Lung (tissue), 11 donors: ENCODE measurements at regions not wholly inside any gene's neighbourhood (a gene's known extent, or its start where the extent isn't known, plus 50 kb on each side); places are given as distances from the start of the nearest gene placed in this dataset.

ENCODE experiments used
- ATAC-seq: fragments of 200-7000 bp; cut with Tn5 transposase; one replicate; pipeline ENCODE4 v1.9.1; 2020; ENCODE audit warnings: moderate number of reproducible peaks; ENCODE audit not compliant: insufficient read depth, low FRiP score
- DNase-seq, 3 donors: peaks; one replicate each; pipeline ENCODE4 v3.0.0-alpha.2; 2013 to 2017
- H3K27ac ChIP-seq, 2 donors: one replicate each; pipeline ENCODE4 v1.5.1; 2013; ENCODE audit warnings: mild to moderate bottlenecking in 2 of 2, moderate library complexity in 2 of 2, control low read depth in 1 of 2, inconsistent platforms in 1 of 2, low read depth in 1 of 2, low read length in 1 of 2
- H3K27me3 ChIP-seq, 3 donors: one replicate each; pipeline ENCODE4 v1.5.1; 2013; ENCODE audit warnings: low read length in 2 of 3; ENCODE audit not compliant: control insufficient read depth in 3 of 3, insufficient read depth in 3 of 3
- H3K36me3 ChIP-seq, 4 donors: one replicate each; pipeline ENCODE4 v1.5.1; 2013; ENCODE audit warnings: low read length in 4 of 4, mild to moderate bottlenecking in 1 of 4, moderate library complexity in 1 of 4; ENCODE audit not compliant: control insufficient read depth in 4 of 4, insufficient read depth in 4 of 4
- H3K4me1 ChIP-seq, 5 donors: one replicate each; pipeline ENCODE4 v1.5.1; 2013; ENCODE audit warnings: low read length in 5 of 5, mild to moderate bottlenecking in 2 of 5, moderate library complexity in 1 of 5; ENCODE audit not compliant: control insufficient read depth in 5 of 5, insufficient read depth in 5 of 5
- H3K4me3 ChIP-seq: one replicate; pipeline ENCODE4 v1.5.1; 2013; ENCODE audit warnings: mild to moderate bottlenecking, control low read depth, moderate library complexity
- H3K9ac ChIP-seq, 2 donors: one replicate each; pipeline ENCODE4 v1.5.1; 2013; ENCODE audit warnings: low read length in 2 of 2, control low read depth in 1 of 2; ENCODE audit not compliant: insufficient read depth in 1 of 2
- H3K9me3 ChIP-seq, 4 donors: one replicate each; pipeline ENCODE4 v1.5.1; 2013; ENCODE audit warnings: low read length in 3 of 4, mild to moderate bottlenecking in 1 of 4, moderate library complexity in 1 of 4; ENCODE audit not compliant: control insufficient read depth in 4 of 4, insufficient read depth in 3 of 4
- WGBS, 2 donors: extraction: QIAGEN DNeasy Blood & Tissue Kit; methylation state at CpG; one replicate each; pipeline ENCODE4 v1.1.7; 2013; 5-methylcytosine and 5-hydroxymethylcytosine counted together
- TF ChIP-seq, protein P1 (sequence below): IDR thresholded peaks from 2 replicates; pipeline ENCODE4 v1.5.1; 2012; ENCODE audit warnings: mild to moderate bottlenecking; ENCODE audit errors: control extremely low read depth, extremely low read depth
- donor health status: control.
- donor health status: control.
- donor health status: Bipolar disorder and iron deficiency.
- donor health status: healthy.
- donor health status: DM: yes; HTN: yes; CAD: no.

DNA sequence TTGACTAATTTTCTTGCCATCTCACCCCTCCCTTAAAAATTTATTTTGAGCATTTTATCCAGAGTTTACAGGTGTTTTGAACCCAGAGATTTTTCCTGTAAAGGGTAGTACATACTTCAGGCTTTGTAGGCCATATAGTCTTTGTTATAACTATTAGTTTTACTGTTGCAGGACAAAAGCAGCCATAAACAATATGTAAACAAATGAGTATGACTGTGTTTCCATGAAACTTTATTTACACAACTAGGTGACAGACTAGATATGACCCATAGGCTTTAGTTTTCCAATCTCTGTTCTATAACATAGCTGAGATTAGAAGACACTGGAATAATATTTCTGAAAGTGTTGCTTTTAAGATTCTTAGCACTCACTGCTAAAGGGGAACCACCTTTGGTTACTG, 587.9 kb downstream of the PDCD6IP start:
- no peak for DNase-seq
- no peak overlapping the region for H3K27ac ChIP-seq
- ATAC-seq, result no peak
- peaks cover 0 to 4% (median 0%) of the 10 kb centered on the region in 5 donors for H3K4me1 ChIP-seq
- no peak overlapping the region for H3K4me3 ChIP-seq
- H3K36me3 ChIP-seq, result no peaks in the 10 kb centered on the region
- H3K9me3 ChIP-seq, result no peaks in the 10 kb centered on the region
- H3K27me3 ChIP-seq, result no peaks in the 10 kb centered on the region
- TF ChIP-seq, protein P1, sequence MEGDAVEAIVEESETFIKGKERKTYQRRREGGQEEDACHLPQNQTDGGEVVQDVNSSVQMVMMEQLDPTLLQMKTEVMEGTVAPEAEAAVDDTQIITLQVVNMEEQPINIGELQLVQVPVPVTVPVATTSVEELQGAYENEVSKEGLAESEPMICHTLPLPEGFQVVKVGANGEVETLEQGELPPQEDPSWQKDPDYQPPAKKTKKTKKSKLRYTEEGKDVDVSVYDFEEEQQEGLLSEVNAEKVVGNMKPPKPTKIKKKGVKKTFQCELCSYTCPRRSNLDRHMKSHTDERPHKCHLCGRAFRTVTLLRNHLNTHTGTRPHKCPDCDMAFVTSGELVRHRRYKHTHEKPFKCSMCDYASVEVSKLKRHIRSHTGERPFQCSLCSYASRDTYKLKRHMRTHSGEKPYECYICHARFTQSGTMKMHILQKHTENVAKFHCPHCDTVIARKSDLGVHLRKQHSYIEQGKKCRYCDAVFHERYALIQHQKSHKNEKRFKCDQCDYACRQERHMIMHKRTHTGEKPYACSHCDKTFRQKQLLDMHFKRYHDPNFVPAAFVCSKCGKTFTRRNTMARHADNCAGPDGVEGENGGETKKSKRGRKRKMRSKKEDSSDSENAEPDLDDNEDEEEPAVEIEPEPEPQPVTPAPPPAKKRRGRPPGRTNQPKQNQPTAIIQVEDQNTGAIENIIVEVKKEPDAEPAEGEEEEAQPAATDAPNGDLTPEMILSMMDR, result no peak
- H3K9ac ChIP-seq, result no peak overlapping the region

DNA sequence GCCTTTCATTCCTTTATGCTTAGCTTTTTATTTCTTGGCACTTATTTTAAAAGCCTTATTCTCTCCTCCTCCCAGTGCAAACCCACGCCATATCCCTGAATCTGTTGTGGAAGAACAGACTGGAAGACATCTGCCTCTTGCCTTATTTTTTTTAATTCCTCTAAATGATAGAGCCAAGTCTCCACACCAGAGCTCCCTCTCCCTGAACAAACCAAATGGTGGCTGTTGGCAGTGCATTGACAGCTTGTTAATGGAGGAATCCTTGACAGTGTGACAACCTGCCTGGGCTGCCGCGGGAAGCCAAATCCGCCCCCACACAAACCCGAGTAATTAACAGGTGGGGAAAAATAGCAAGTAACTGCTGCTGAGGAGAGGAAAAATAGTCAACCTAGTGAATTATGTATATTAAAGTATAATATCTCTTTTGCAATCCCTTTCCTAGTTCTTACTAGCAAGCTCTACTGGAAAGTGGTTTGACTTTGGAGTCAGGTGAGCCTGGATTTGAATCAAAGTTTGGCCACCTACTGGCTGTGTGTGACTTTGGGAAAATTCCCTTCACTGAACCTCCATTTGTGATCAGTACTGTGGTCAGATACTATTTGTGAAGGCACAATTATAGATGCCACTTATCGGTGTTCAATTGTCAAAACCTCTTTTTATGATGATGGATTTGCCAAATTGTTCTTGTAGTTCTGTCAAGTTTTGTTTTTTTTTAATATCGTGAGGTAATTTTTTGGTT, 589.6 kb downstream of the PDCD6IP start:
- no peaks in the 10 kb centered on the region for H3K27me3 ChIP-seq
- H3K9ac ChIP-seq, result no peak overlapping the region
- WGBS, 2 donors, result 62 to 77% methylated on average over 7 of the region's 7 CpGs
- no peaks in the 10 kb centered on the region for H3K9me3 ChIP-seq
- TF ChIP-seq, protein P1, result no peak
- no peak overlapping the region for H3K27ac ChIP-seq
- ATAC-seq, result no peak
- no peak overlapping the region for H3K4me3 ChIP-seq
- H3K36me3 ChIP-seq, result no peaks in the 10 kb centered on the region
- H3K4me1 ChIP-seq, result peaks cover 0 to 2% (median 0%) of the 10 kb centered on the region in 5 donors
- no peak for DNase-seq

GRCh38 chr3:34388830-34389229, 590.4 kb downstream of the PDCD6IP start:
- Histone ChIP-seq H3K27me3 (no peaks in the 10 kb centered on the region), H3K4me3 (no peak overlapping the region), H3K36me3 (no peaks in the 10 kb centered on the region), H3K4me1 (peaks cover 0 to 2% (median 0%) of the 10 kb centered on the region in 5 donors), H3K9ac (no peak overlapping the region), H3K9me3 (no peaks in the 10 kb centered on the region), H3K27ac (no peak overlapping the region)
- TF ChIP-seq, protein P1, result no peak
- 69 to 78% methylated on average over 2 of the region's 2 CpGs for WGBS, 2 donors
- no peak for ATAC-seq
- DNase-seq, result peak in 2 of 3 donors; percentile 8 to 21
